Gastroesophageal sphincter (tissue), 4 donors: ENCODE measurements at regions not wholly inside any gene's neighbourhood (a gene's known extent, or its start where the extent isn't known, plus 50 kb on each side); places are given as distances from the start of the nearest gene placed in this dataset.

ENCODE experiments used
- ATAC-seq: fragments of 150-250 bp; one replicate; pipeline ENCODE4 v1.9.1; 2016; ENCODE audit warnings: mild to moderate bottlenecking, moderate library complexity
- H3K27ac ChIP-seq, 4 donors: fragments of 200-600 bp; sonication (generic) in 3 of 4; 1 replicate in 3 of 4; 2 replicates in 1 of 4; pipeline ENCODE4 v1.5.1; 2016 to 2019
- H3K27me3 ChIP-seq: fragments of 200-600 bp; sonication (generic); one replicate; pipeline ENCODE4 v1.5.1; 2019
- H3K36me3 ChIP-seq, 2 donors: fragments of 200-600 bp; sonication (generic); one replicate each; pipeline ENCODE4 v1.5.1; 2019; ENCODE audit warnings: control low read depth in 1 of 2
- H3K4me1 ChIP-seq, 3 donors: fragments of 200-600 bp; sonication (generic); 1 replicate in 2 of 3; 2 replicates in 1 of 3; pipeline ENCODE4 v1.5.1; 2016 to 2019; ENCODE audit warnings: control low read depth in 2 of 3
- H3K4me3 ChIP-seq, 2 donors: fragments of 200-600 bp; sonication (generic); one replicate each; pipeline ENCODE4 v1.5.1; 2019; ENCODE audit warnings: mild to moderate bottlenecking in 1 of 2, moderate library complexity in 1 of 2
- H3K9me3 ChIP-seq, 3 donors: fragments of 200-600 bp; sonication (generic); one replicate each; pipeline ENCODE4 v1.5.1; 2017 to 2019; ENCODE audit warnings: control low read depth in 2 of 3
- CTCF ChIP-seq, 4 experiments: fragments of 200-600 bp in 2 of 4; fragments of 450-650 bp in 2 of 4; sonication (generic) in 1 of 4; IDR thresholded peaks; one replicate each; pipeline ENCODE4 v1.5.1; 2017 to 2019; ENCODE audit warnings: antibody characterized with exemption in 4 of 4, mild to moderate bottlenecking in 2 of 4, moderate library complexity in 2 of 4
- EP300 ChIP-seq: sonication (generic); formaldehyde crosslinking; IDR thresholded peaks from one replicate; pipeline ENCODE4 v1.6.1; 2017; ENCODE audit warnings: antibody characterized with exemption, mild to moderate bottlenecking
- POLR2A ChIP-seq, 2 donors: fragments of 450-650 bp; IDR thresholded peaks; one replicate each; pipeline ENCODE4 v1.6.1; 2017; ENCODE audit warnings: antibody characterized with exemption in 2 of 2, mild to moderate bottlenecking in 2 of 2, moderate library complexity in 1 of 2
- POLR2AphosphoS5 ChIP-seq: sonication (generic); formaldehyde crosslinking; IDR thresholded peaks from one replicate; pipeline ENCODE4 v1.6.1; 2017; ENCODE audit warnings: antibody characterized with exemption
- WGBS, 2 donors: methylation state at CpG; one replicate each; pipeline ENCODE4 v1.1.5; 2018; ENCODE audit warnings: low coverage in 1 of 2; 5-methylcytosine and 5-hydroxymethylcytosine counted together

GRCh38 chr11:29734287-29734686 is 282.5 kb downstream of the KCNA4 start:
- Histone ChIP-seq H3K9me3 (no peaks in the 10 kb centered on the region), H3K4me1 (no peaks in the 10 kb centered on the region), H3K27ac (no peak overlapping the region), H3K36me3 (no peaks in the 10 kb centered on the region), H3K4me3 (no peak overlapping the region), H3K27me3 (no peaks in the 10 kb centered on the region)
- TF ChIP-seq POLR2AphosphoS5 (no peak), EP300 (no peak), POLR2A (IDR thresholded peaks at IDR 0.05) (no peak), CTCF (IDR thresholded peaks at IDR 0.05) (no peak)
- no peak for ATAC-seq
- 29% methylated on average over 1 of the region's 1 CpG; no CpG with 5 or more reads in 1 of the 2 donors for WGBS, 2 donors

- Histone ChIP-seq H3K36me3 (no peaks in the 10 kb centered on the region), H3K27ac (no peak overlapping the region), H3K27me3 (no peaks in the 10 kb centered on the region), H3K9me3 (no peaks in the 10 kb centered on the region), H3K4me1 (no peaks in the 10 kb centered on the region), H3K4me3 (no peak overlapping the region)
- 95% methylated on average over 8 to 11 of the region's 14 CpGs for WGBS, 2 donors
- ATAC-seq, result no peak
- TF ChIP-seq POLR2A (IDR thresholded peaks at IDR 0.05) (no peak), POLR2AphosphoS5 (no peak), EP300 (no peak), CTCF (IDR thresholded peaks at IDR 0.05) (no peak)
Observed at GRCh38 chr11:29713831-29714320, 303.0 kb downstream of the KCNA4 start.

- no CpG with 5 or more reads among the region's 12 CpGs for WGBS, 2 donors
- Histone ChIP-seq H3K27ac (no peak overlapping the region), H3K9me3 (no peaks in the 10 kb centered on the region), H3K27me3 (no peaks in the 10 kb centered on the region), H3K4me1 (no peaks in the 10 kb centered on the region), H3K36me3 (no peaks in the 10 kb centered on the region), H3K4me3 (no peak overlapping the region)
- ATAC-seq, result no peak
- TF ChIP-seq POLR2A (IDR thresholded peaks at IDR 0.05) (no peak), EP300 (no peak)
Observed at GRCh38 chr11:29712616-29713015, 304.2 kb downstream of the KCNA4 start.

- ATAC-seq, result no peak
- TF ChIP-seq CTCF (IDR thresholded peaks at IDR 0.05) (no peak), POLR2AphosphoS5 (no peak), EP300 (no peak)
Observed at GRCh38 chr11:29707924-29708323, 308.9 kb downstream of the KCNA4 start.

GRCh38 chr11:29685361-29685760 is 331.5 kb downstream of the KCNA4 start:
- Histone ChIP-seq H3K4me3 (no peak overlapping the region), H3K4me1 (no peaks in the 10 kb centered on the region), H3K36me3 (no peaks in the 10 kb centered on the region), H3K9me3 (no peaks in the 10 kb centered on the region), H3K27ac (no peak overlapping the region), H3K27me3 (no peaks in the 10 kb centered on the region)
- TF ChIP-seq CTCF (IDR thresholded peaks at IDR 0.05), result no peak
- TF ChIP-seq POLR2A (IDR thresholded peaks at IDR 0.05), result no peak
- no peak for ATAC-seq
- 79 to 90% methylated on average over 1 of the region's 1 CpG for WGBS, 2 donors

More at GRCh38 chr11:29707924-29708323, 308.9 kb downstream of the KCNA4 start:
- H3K9me3 ChIP-seq, result no peaks in the 10 kb centered on the region
- H3K4me1 ChIP-seq, result no peaks in the 10 kb centered on the region
- H3K27ac ChIP-seq, result no peak overlapping the region
- 26 to 38% methylated on average over 2 of the region's 2 CpGs for WGBS, 2 donors
- no peaks in the 10 kb centered on the region for H3K27me3 ChIP-seq
- H3K36me3 ChIP-seq, result no peaks in the 10 kb centered on the region
- H3K4me3 ChIP-seq, result no peak overlapping the region
